A673 (cell line): ENCODE measurements at regions not wholly inside any gene's neighbourhood (a gene's known extent, or its start where the extent isn't known, plus 50 kb on each side); places are given as distances from the start of the nearest gene placed in this dataset.

Source experiments
- BruUV-seq: library from RNA; stranded (reverse); fragments of 400-500 nt; replicated peaks from 2 replicates; lab custom pipeline; 2021; lab: Mats Ljungman, UMichigan
- CTCF ChIA-PET: fragments of 300-600 bp; sonication (Branson Sonifier 250); formaldehyde crosslinking; loops from one replicate; lab custom pipeline; 2022; ENCODE audit warnings: antibody characterized with exemption; lab: Charles Lee
- POLR2A ChIA-PET: fragments of 300-600 bp; sonication (Branson Sonifier 250); formaldehyde crosslinking; loops from one replicate; lab custom pipeline; 2022; ENCODE audit warnings: antibody characterized with exemption; ENCODE audit not compliant: low non-redundant PET; lab: Charles Lee
- DNase-seq: peaks from one replicate; pipeline ENCODE4 v3.0.0-alpha.2; 2015; ENCODE audit warnings: low spot score
- H3K27ac ChIP-seq: fragments of 200-600 bp; sonication (generic); 2 replicates; pipeline ENCODE4 v1.5.1; 2016; ENCODE audit warnings: mixed run types, low read depth, mild to moderate bottlenecking, mixed read lengths, antibody characterized with exemption, low read length; ENCODE audit not compliant: poor library complexity, severe bottlenecking
- H3K27me3 ChIP-seq: fragments of 200-600 bp; sonication (generic); replicated peaks from 2 replicates; pipeline ENCODE4 v1.6.1; 2017; ENCODE audit warnings: mixed run types, low read depth, mild to moderate bottlenecking, mixed read lengths, antibody characterized with exemption, low read length; ENCODE audit not compliant: insufficient read depth, poor library complexity
- H3K36me3 ChIP-seq: fragments of 200-600 bp; sonication (generic); 2 replicates; pipeline ENCODE4 v1.6.1; 2016; ENCODE audit warnings: mixed run types, mild to moderate bottlenecking, mixed read lengths, antibody characterized with exemption, low read length; ENCODE audit not compliant: insufficient read depth, poor library complexity, severe bottlenecking
- H3K4me1 ChIP-seq: fragments of 200-600 bp; sonication (generic); 2 replicates; pipeline ENCODE4 v1.6.1; 2017; ENCODE audit warnings: mixed run types, mild to moderate bottlenecking, mixed read lengths, antibody characterized with exemption, low read length; ENCODE audit not compliant: insufficient read depth, poor library complexity, severe bottlenecking
- H3K4me3 ChIP-seq: fragments of 200-600 bp; sonication (generic); 2 replicates; pipeline ENCODE4 v1.5.1; 2016; ENCODE audit warnings: low read depth, mixed run types, mild to moderate bottlenecking, mixed read lengths, low read length; ENCODE audit not compliant: poor library complexity, severe bottlenecking
- H3K9me3 ChIP-seq: fragments of 200-600 bp; sonication (generic); 2 replicates; pipeline ENCODE4 v1.6.1; 2016; ENCODE audit warnings: mixed run types, low read depth, mild to moderate bottlenecking, mixed read lengths, antibody characterized with exemption, low read length; ENCODE audit not compliant: poor library complexity, severe bottlenecking
- CTCF ChIP-seq: fragments of 300-800, 200-600 bp; sonication (generic); conservative IDR thresholded peaks from 2 replicates; pipeline ENCODE4 v1.5.1; 2017; ENCODE audit warnings: low read depth, mild to moderate bottlenecking, antibody characterized with exemption, low read length, moderate library complexity, mixed read lengths
- EZH2 ChIP-seq: fragments of 200-600 bp; sonication (generic); IDR thresholded peaks from 2 replicates; pipeline ENCODE4 v1.6.1; 2017; ENCODE audit warnings: borderline replicate concordance, low read depth, mild to moderate bottlenecking, mixed read lengths, antibody characterized with exemption, low read length; ENCODE audit not compliant: poor library complexity, severe bottlenecking
- intact Hi-C: fragments of 100-400 bp; cut with micrococcal nuclease; formaldehyde crosslinking; loops from one replicate; pipeline ENCODE4 v1.10.0; 2022; ENCODE audit not compliant: unreplicated experiment

DNA sequence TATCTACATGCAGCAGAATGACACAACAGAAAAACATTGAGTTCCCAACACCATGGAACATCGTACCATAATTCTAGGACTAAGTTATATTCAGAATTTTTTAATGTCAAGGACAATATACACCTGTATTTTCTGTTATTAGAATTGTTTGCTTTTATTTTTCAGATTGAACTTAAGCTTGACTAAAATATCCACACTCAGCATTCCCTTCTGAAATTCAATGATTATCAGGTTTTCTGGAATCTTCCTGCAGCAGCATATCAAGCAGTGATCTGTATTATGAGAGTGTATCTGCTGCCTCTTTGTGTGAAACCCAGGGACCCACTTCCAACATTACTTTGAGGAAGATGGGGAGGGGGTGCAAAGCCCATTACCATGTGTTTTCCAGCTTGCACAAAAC is 578.6 kb upstream of the JAG1 start:
- peaks cover 4% of the 10 kb centered on the region for H3K9me3 ChIP-seq
- H3K27ac ChIP-seq, result no peak overlapping the region
- no peaks in the 10 kb centered on the region for H3K27me3 ChIP-seq
- H3K4me1 ChIP-seq, result peaks cover 9% of the 10 kb centered on the region
- BruUV-seq, result no TSS peak
- CTCF ChIA-PET, result no interaction called here
- POLR2A ChIA-PET, result no interaction called here
- no peaks in the 10 kb centered on the region for H3K36me3 ChIP-seq
- no peak overlapping the region for H3K4me3 ChIP-seq
- DNase-seq, result no peak
- intact Hi-C loops, result no loop called here
- TF ChIP-seq EZH2 (no peak), CTCF (no peak)

DNA sequence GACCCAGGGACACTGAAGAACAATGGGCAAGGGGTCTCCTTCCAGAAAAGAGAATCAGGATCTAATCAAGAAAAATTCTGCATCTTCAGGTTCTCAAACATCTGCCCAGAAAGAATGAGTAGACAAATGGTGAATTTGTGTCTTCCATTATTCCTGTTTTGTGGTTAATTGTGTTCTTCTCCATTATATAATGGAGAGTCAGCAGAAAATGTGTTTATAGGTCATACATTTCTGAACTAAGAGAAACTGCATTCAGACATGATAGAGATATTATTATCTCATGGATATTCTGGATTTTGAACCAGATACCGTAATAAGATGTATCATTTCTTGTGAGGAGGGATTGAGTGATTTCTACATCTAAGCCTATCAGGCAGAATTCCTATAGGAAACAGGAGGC is 581.7 kb upstream of the JAG1 start:
- intact Hi-C loops, result no loop called here
- no peaks in the 10 kb centered on the region for H3K27me3 ChIP-seq
- no peaks in the 10 kb centered on the region for H3K4me1 ChIP-seq
- H3K9me3 ChIP-seq, result peaks cover 4% of the 10 kb centered on the region
- BruUV-seq, result no TSS peak
- DNase-seq, result no peak
- H3K27ac ChIP-seq, result no peak overlapping the region
- ChIA-PET POLR2A (no interaction called here), CTCF (no interaction called here)
- H3K36me3 ChIP-seq, result no peaks in the 10 kb centered on the region
- TF ChIP-seq EZH2, result no peak
- no peak overlapping the region for H3K4me3 ChIP-seq

GRCh38 chr20:11255860-11256259 is 582.1 kb upstream of the JAG1 start:
- Histone ChIP-seq H3K4me1 (no peaks in the 10 kb centered on the region), H3K36me3 (no peaks in the 10 kb centered on the region), H3K27ac (no peak overlapping the region), H3K27me3 (no peaks in the 10 kb centered on the region), H3K4me3 (no peak overlapping the region), H3K9me3 (peaks cover 4% of the 10 kb centered on the region)
- POLR2A ChIA-PET, result no interaction called here
- DNase-seq, result no peak
- intact Hi-C loops, result no loop called here
- no peak for TF ChIP-seq CTCF
- no peak for TF ChIP-seq EZH2
- CTCF ChIA-PET, result no interaction called here
- no TSS peak for BruUV-seq

DNA sequence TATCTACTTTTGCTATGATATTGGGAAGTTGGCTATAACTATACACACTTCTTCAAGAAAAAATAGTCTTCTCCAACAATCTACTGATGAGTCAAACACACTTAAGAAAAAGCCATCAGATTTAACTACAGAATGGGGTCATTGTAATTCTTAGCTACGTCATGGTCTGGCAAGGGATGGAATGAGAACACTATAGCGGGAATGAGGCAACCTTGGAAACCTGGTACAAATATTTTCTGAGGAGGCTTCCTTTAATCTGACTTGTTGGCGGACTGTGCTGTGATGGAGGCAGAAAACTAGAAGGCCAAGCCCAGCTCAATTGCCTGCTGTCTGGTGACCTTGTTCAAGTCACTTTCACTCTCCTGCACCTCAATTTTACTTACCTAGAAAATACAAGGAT is 586.8 kb upstream of the JAG1 start:
- BruUV-seq, result no TSS peak
- POLR2A ChIA-PET, result no interaction called here
- Histone ChIP-seq H3K4me1 (no peaks in the 10 kb centered on the region), H3K36me3 (no peaks in the 10 kb centered on the region), H3K9me3 (no peaks in the 10 kb centered on the region), H3K27me3 (no peaks in the 10 kb centered on the region), H3K4me3 (no peak overlapping the region), H3K27ac (no peak overlapping the region)
- intact Hi-C loops, result no loop called here
- CTCF ChIA-PET, result interaction anchor here (0.6 kb wide), 1 partner anchor 11 kb away, joined by 3 read pairs; no protein-coding TSS in a partner anchor
- no peak for TF ChIP-seq CTCF
- no peak for TF ChIP-seq EZH2
- no peak for DNase-seq
